ENCODE measurements at regions not wholly inside any gene's neighbourhood (a gene's known extent, or its start where the extent isn't known, plus 50 kb on each side); places are given as distances from the start of the nearest gene placed in this dataset.
A peak's percentile ranks its signal among the peaks of the same experiment; 100 is the strongest.
"Not testable (repeated sequence)": the region's sequence is repeated elsewhere in the genome, so short reads cannot be mapped to it uniquely, and the experiment has no call there.

DNA sequence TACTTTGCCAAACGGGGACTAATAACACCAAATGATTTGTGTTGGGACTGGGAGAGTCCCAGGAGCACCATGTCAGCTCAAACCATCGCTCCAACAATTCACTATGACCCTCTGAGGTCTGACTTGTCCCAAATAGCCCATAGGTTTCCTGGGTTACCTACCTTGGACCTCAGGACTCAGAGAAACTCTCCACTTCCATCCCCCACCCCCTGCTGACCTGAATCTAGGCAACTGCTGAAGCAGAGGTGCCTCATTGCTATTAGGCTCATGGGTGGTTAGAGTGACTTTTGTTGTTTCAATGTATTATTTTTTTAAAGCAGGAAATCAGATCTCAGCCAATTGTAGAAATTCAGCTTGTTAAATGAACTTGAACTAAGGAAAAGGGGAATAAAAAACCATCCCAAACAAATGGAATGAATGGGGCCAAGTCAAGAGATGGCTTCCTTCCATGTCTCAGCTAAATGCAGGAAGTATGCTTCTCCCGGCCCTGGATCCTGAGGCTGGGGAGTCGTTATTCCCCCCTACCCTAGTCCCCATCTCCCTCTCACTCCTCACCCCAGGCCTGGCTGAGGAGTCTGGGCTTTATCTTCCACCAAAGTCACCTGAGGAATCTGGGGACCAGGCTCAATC, 80.9 kb upstream of the SLC24A4 start:
- Histone ChIP-seq H3K27me3 (ENCODE audit: control insufficient read depth, insufficient read depth, low read length) (no peaks in the 10 kb centered on the region), H3K36me3 (ENCODE audit: control insufficient read depth, insufficient read depth, low read length) (no peaks in the 10 kb centered on the region), H3K4me3 (ENCODE audit: low read depth, low read length) (no peak overlapping the region)
- TF ChIP-seq, protein P1, sequence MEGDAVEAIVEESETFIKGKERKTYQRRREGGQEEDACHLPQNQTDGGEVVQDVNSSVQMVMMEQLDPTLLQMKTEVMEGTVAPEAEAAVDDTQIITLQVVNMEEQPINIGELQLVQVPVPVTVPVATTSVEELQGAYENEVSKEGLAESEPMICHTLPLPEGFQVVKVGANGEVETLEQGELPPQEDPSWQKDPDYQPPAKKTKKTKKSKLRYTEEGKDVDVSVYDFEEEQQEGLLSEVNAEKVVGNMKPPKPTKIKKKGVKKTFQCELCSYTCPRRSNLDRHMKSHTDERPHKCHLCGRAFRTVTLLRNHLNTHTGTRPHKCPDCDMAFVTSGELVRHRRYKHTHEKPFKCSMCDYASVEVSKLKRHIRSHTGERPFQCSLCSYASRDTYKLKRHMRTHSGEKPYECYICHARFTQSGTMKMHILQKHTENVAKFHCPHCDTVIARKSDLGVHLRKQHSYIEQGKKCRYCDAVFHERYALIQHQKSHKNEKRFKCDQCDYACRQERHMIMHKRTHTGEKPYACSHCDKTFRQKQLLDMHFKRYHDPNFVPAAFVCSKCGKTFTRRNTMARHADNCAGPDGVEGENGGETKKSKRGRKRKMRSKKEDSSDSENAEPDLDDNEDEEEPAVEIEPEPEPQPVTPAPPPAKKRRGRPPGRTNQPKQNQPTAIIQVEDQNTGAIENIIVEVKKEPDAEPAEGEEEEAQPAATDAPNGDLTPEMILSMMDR (IDR thresholded peaks at IDR 0.05; ENCODE audit: insufficient read depth, low read length, severe bottlenecking), result no peak
- no peak for FAIRE-seq
- DNase-seq (ENCODE audit: low read depth), result no peak

DNA sequence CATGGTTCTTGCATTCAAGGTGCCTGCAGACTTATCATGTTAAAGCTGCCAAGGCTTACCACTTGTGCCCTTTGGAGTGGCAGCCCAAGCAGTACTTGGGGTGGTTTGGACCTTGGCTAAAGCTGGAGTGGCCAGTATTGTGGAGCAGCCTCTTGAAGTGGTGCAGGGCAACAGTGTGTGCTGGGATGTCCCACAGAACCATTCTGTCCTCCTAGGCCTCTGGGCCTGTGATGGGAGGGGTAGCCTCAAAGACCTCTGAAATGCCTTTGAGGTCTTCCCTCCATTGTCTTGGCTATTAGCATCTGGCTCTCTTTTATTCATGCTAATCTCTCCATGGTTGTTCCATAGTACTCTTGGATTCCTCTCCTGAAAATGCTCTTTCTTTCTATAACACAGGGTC, 78.2 kb upstream of the SLC24A4 start:
- TF ChIP-seq, protein P1 (IDR thresholded peaks at IDR 0.05; ENCODE audit: insufficient read depth, low read length, severe bottlenecking), result no peak
- DNase-seq (ENCODE audit: low read depth) (no peak), FAIRE-seq (peak; percentile 80)
- Histone ChIP-seq H3K36me3 (ENCODE audit: control insufficient read depth, insufficient read depth, low read length) (no peaks in the 10 kb centered on the region), H3K4me3 (ENCODE audit: low read depth, low read length) (no peak overlapping the region), H3K27me3 (ENCODE audit: control insufficient read depth, insufficient read depth, low read length) (no peaks in the 10 kb centered on the region)

DNA sequence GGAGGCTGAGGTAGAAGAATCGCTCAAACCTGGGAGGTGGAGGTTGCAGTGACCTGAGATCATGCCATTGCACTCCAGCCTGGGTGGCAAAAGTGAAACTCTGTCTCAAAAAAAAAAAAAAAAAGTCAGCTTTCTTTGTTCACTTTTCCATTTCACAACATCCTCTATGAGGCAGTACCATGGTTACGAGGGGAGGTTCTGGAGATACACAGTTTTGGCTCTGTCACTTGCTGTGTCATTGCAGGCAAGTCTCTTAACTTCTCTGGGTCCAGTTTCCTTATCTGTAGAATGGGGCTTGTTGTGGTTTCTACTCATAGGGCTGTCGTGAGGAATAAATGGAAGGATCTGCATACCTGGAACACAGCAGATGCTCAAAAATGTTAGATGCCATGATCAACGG, 75.6 kb upstream of the SLC24A4 start:
- H3K4me3 ChIP-seq (ENCODE audit: low read depth, low read length), result no peak overlapping the region
- DNase-seq (ENCODE audit: low read depth) (no peak), FAIRE-seq (no peak)
- H3K36me3 ChIP-seq (ENCODE audit: control insufficient read depth, insufficient read depth, low read length), result no peaks in the 10 kb centered on the region
- TF ChIP-seq, protein P1 (IDR thresholded peaks at IDR 0.05; ENCODE audit: insufficient read depth, low read length, severe bottlenecking), result no peak
- no peaks in the 10 kb centered on the region for H3K27me3 ChIP-seq (ENCODE audit: control insufficient read depth, insufficient read depth, low read length)

DNA sequence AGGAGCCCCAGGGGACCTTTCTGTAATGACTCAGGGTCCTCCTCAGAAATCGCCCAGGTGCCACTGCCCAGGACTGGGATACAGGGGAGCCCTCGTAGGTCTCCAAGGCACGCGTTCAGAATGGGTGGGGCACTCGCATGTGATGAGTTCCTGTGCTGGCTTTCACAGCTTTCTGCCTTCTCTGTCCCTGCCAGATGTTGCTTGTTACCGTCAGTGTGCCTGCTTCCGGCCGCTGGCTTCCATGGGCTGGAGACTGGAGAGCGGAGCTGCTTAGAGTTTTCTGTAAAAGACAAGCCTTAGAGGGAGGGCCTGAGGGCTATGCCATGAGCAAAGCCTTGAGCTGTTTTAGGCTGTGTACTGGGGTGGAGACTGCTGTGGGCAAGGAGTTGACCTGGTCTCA, 75.0 kb upstream of the SLC24A4 start:
- peaks cover 1% of the 10 kb centered on the region for H3K27me3 ChIP-seq (ENCODE audit: control insufficient read depth, insufficient read depth, low read length)
- no peaks in the 10 kb centered on the region for H3K36me3 ChIP-seq (ENCODE audit: control insufficient read depth, insufficient read depth, low read length)
- TF ChIP-seq, protein P1 (IDR thresholded peaks at IDR 0.05; ENCODE audit: insufficient read depth, low read length, severe bottlenecking), result no peak
- no peak overlapping the region for H3K4me3 ChIP-seq (ENCODE audit: low read depth, low read length)
- DNase-seq (ENCODE audit: low read depth) (no peak), FAIRE-seq (no peak)

DNA sequence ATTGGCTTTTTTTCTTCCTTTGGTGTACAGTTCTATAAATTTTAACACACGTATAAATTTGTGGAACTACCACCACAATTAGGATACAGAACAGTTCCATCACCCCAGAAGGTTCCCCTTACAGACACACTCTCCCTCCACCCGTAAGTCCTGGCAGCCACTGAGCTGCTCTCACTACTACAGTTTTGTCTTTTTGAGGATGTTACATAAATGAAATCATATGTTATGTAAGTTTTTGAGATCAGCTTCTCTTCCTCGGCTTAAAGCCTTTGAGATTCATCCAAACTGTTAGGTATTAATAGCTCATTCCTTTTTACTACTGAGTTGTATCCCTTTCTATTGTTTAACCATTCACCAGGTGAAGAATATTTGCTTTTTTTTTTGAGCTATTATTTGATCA, 74.3 kb upstream of the SLC24A4 start:
- TF ChIP-seq, protein P1 (IDR thresholded peaks at IDR 0.05; ENCODE audit: insufficient read depth, low read length, severe bottlenecking), result no peak
- FAIRE-seq, result no peak
- Histone ChIP-seq H3K36me3 (ENCODE audit: control insufficient read depth, insufficient read depth, low read length) (no peaks in the 10 kb centered on the region), H3K27me3 (ENCODE audit: control insufficient read depth, insufficient read depth, low read length) (peaks cover 7% of the 10 kb centered on the region), H3K4me3 (ENCODE audit: low read depth, low read length) (no peak overlapping the region)
- DNase-seq (ENCODE audit: low read depth), result no peak

DNA sequence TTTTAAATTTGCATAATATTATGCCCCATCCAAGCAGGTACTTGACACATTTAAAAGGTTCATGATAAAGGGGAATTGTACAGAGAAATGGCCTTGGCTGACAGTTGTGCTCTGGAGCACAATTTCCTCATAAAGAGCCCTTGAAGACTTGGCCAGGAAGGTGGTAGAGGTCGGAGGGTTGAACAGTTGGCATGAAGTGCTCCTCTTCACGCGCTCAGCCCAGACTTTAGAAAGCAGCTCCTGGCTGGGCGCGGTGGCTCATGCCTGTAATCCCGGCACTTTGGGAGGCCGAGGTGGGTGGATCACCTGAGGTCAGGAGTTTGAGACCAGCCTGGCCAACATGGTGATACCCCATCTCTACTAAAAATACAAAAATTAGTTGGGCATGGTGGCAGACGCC, 72.6 kb upstream of the SLC24A4 start:
- not testable (repeated sequence) for H3K36me3 ChIP-seq (ENCODE audit: control insufficient read depth, insufficient read depth, low read length); FAIRE-seq; H3K4me3 ChIP-seq (ENCODE audit: low read depth, low read length); DNase-seq (ENCODE audit: low read depth)
- H3K27me3 ChIP-seq (ENCODE audit: control insufficient read depth, insufficient read depth, low read length), result peaks cover 10% of the 10 kb centered on the region

Measured in bronchial epithelial cell (primary cell).